GM23338 (cell line): ENCODE measurements at regions not wholly inside any gene's neighbourhood (a gene's known extent, or its start where the extent isn't known, plus 50 kb on each side); places are given as distances from the start of the nearest gene placed in this dataset.

Source experiments
- ATAC-seq: fragments of 200-7000 bp; cut with Tn5 transposase; 3 replicates; pipeline ENCODE4 v1.9.1; 2020
- DNase-seq: peaks from one replicate; pipeline ENCODE4 v3.0.0-alpha.2; 2015; ENCODE audit warnings: low spot score
- H2AFZ ChIP-seq: fragments of 200-600 bp; sonication (generic); 2 replicates; pipeline ENCODE4 v1.8.0; 2016; ENCODE audit warnings: antibody characterized with exemption, mild to moderate bottlenecking, moderate library complexity
- H3F3A ChIP-seq: fragments of 200-600 bp; sonication (generic); replicated peaks from 2 replicates; pipeline ENCODE4 v1.8.0; 2017; ENCODE audit warnings: antibody characterized with exemption, mixed run types, low read depth
- H3K27ac ChIP-seq: fragments of 200-600 bp; sonication (generic); 2 replicates; pipeline ENCODE4 v1.6.1; 2016; ENCODE audit warnings: low read depth
- H3K27me3 ChIP-seq: fragments of 200-600 bp; sonication (generic); 2 replicates; pipeline ENCODE4 v1.8.0; 2016; ENCODE audit warnings: mild to moderate bottlenecking, mixed run types, moderate library complexity; ENCODE audit not compliant: insufficient read depth
- H3K36me3 ChIP-seq: fragments of 200-600 bp; sonication (generic); 2 replicates; pipeline ENCODE4 v1.8.0; 2016; ENCODE audit warnings: mild to moderate bottlenecking; ENCODE audit not compliant: insufficient read depth
- H3K4me1 ChIP-seq: fragments of 200-600 bp; sonication (generic); 2 replicates; pipeline ENCODE4 v1.8.0; 2016; ENCODE audit warnings: mild to moderate bottlenecking, moderate library complexity; ENCODE audit not compliant: insufficient read depth
- H3K4me2 ChIP-seq: fragments of 200-600 bp; sonication (generic); 2 replicates; pipeline ENCODE4 v1.7.1; 2017; ENCODE audit warnings: mixed run types
- H3K4me3 ChIP-seq: fragments of 200-600 bp; sonication (generic); 2 replicates; pipeline ENCODE4 v1.6.1; 2016; ENCODE audit warnings: mixed run types
- H3K79me2 ChIP-seq: fragments of 200-600 bp; sonication (generic); replicated peaks from 2 replicates; pipeline ENCODE4 v1.8.0; 2017; ENCODE audit warnings: mild to moderate bottlenecking; ENCODE audit not compliant: insufficient read depth
- H3K9me2 ChIP-seq: fragments of 200-600 bp; sonication (generic); 2 replicates; pipeline ENCODE4 v1.8.0; 2017; ENCODE audit not compliant: insufficient read depth
- H4K20me1 ChIP-seq: fragments of 200-600 bp; sonication (generic); replicated peaks from 2 replicates; pipeline ENCODE4 v1.8.0; 2017; ENCODE audit warnings: mild to moderate bottlenecking; ENCODE audit not compliant: insufficient read depth
- H3K27ac Mint-ChIP-seq: 2 replicates; pipeline ENCODE4 v1.8.0; 2020; ENCODE audit warnings: inconsistent platforms, mild to moderate bottlenecking, moderate library complexity, mixed read lengths
- H3K27me3 Mint-ChIP-seq: 3 replicates; pipeline ENCODE4 v1.8.0; 2022; ENCODE audit warnings: low read depth, mild to moderate bottlenecking, moderate library complexity, mixed read lengths, inconsistent platforms; ENCODE audit not compliant: insufficient read depth, poor library complexity
- H3K36me3 Mint-ChIP-seq: 3 replicates; pipeline ENCODE4 v1.8.0; 2021; ENCODE audit warnings: low read depth, mild to moderate bottlenecking, inconsistent platforms, moderate library complexity, mixed read lengths
- H3K4me1 Mint-ChIP-seq: 3 replicates; pipeline ENCODE4 v1.8.0; 2020; ENCODE audit warnings: mild to moderate bottlenecking, inconsistent platforms, mixed read lengths
- H3K4me3 Mint-ChIP-seq: 3 replicates; pipeline ENCODE4 v1.8.0; 2021; ENCODE audit warnings: moderate library complexity, mild to moderate bottlenecking, inconsistent platforms, mixed read lengths
- H3K9me3 Mint-ChIP-seq: 3 replicates; pipeline ENCODE4 v1.8.0; 2020; ENCODE audit warnings: moderate library complexity, mild to moderate bottlenecking, inconsistent platforms, mixed read lengths
- CREB1 ChIP-seq: fragments of 250-450 bp; sonication (Bioruptor Pico); IDR thresholded peaks from 2 replicates; pipeline ENCODE4 v1.5.0; 2020; ENCODE audit warnings: low read depth, mild to moderate bottlenecking, moderate library complexity
- CTCF ChIP-seq, 2 experiments: fragments of 200-600 bp in 1 of 2; sonication (generic) in 1 of 2; conservative IDR thresholded peaks; 2 replicates each; pipeline versions ENCODE4 v1.5.1 to v1.6.1; 2016 to 2017; ENCODE audit warnings: antibody characterized with exemption in 2 of 2, low read depth in 2 of 2, mild to moderate bottlenecking in 2 of 2, moderate library complexity in 1 of 2
- ETS1 ChIP-seq: IDR thresholded peaks from 2 replicates; pipeline ENCODE4 v1.6.1; 2016; ENCODE audit warnings: antibody characterized with exemption
- EZH2 ChIP-seq: fragments of 200-600 bp; sonication (generic); IDR thresholded peaks from one replicate; pipeline ENCODE4 v1.8.0; 2017; ENCODE audit warnings: antibody characterized with exemption, mild to moderate bottlenecking, low read depth; ENCODE audit not compliant: unreplicated experiment
- EZH2phosphoT487 ChIP-seq: fragments of 200-600 bp; sonication (generic); IDR thresholded peaks from one replicate; pipeline ENCODE4 v1.8.1; 2018; ENCODE audit warnings: antibody characterized with exemption; ENCODE audit not compliant: unreplicated experiment
- JUNB ChIP-seq: IDR thresholded peaks from one replicate; pipeline ENCODE4 v1.6.1; 2016; ENCODE audit warnings: antibody characterized with exemption; ENCODE audit not compliant: unreplicated experiment
- NANOG ChIP-seq: IDR thresholded peaks from 2 replicates; pipeline ENCODE4 v1.6.1; 2016; ENCODE audit warnings: antibody characterized with exemption, borderline replicate concordance
- POLR2AphosphoS5 ChIP-seq: IDR thresholded peaks from 2 replicates; pipeline ENCODE4 v1.6.1; 2016; ENCODE audit warnings: antibody characterized with exemption, low read depth
- REST ChIP-seq: IDR thresholded peaks from one replicate; pipeline ENCODE4 v1.6.1; 2018; ENCODE audit warnings: antibody characterized with exemption; ENCODE audit not compliant: unreplicated experiment
- STAT1 ChIP-seq: IDR thresholded peaks from one replicate; pipeline ENCODE4 v1.6.1; 2016; ENCODE audit warnings: antibody characterized with exemption; ENCODE audit not compliant: unreplicated experiment
- ZNF114 ChIP-seq: fragments of 250-450 bp; sonication (Bioruptor Pico); IDR thresholded peaks from 2 replicates; pipeline ENCODE4 v1.5.0; 2020; ENCODE audit warnings: mild to moderate bottlenecking, moderate library complexity
- ZNF331 ChIP-seq: fragments of 250-450 bp; sonication (Bioruptor Pico); IDR thresholded peaks from 2 replicates; pipeline ENCODE4 v1.5.0; 2020; ENCODE audit warnings: low read depth, mild to moderate bottlenecking, moderate library complexity
- ZNF462 ChIP-seq: fragments of 250-450 bp; sonication (Bioruptor Pico); IDR thresholded peaks from 2 replicates; pipeline ENCODE4 v1.5.0; 2020; ENCODE audit warnings: mild to moderate bottlenecking, moderate library complexity

GRCh38 chr3:139267300-139268246 is 76.2 kb upstream of the MRPS22 start:
- no peak overlapping the region for H3K4me3 ChIP-seq
- no peaks in the 10 kb centered on the region for H3K4me1 Mint-ChIP-seq
- no peaks in the 10 kb centered on the region for H3K36me3 ChIP-seq
- H3K27me3 ChIP-seq: no peaks in the 10 kb centered on the region
- no peaks in the 10 kb centered on the region for H3F3A ChIP-seq
- H3K4me2 ChIP-seq: no peak overlapping the region
- no peak overlapping the region for H2AFZ ChIP-seq
- no peaks in the 10 kb centered on the region for H3K9me3 Mint-ChIP-seq
- no peak overlapping the region for H3K27ac ChIP-seq
- no peak overlapping the region for H3K27ac Mint-ChIP-seq
- no peak overlapping the region for H3K4me3 Mint-ChIP-seq
- peaks cover 6% of the 10 kb centered on the region; the same call in 1 of the 2 replicates for H3K9me2 ChIP-seq
- peaks cover 4% of the 10 kb centered on the region for H3K27me3 Mint-ChIP-seq
- no peaks in the 10 kb centered on the region for H4K20me1 ChIP-seq
- H3K79me2 ChIP-seq: no peaks in the 10 kb centered on the region
- TF ChIP-seq EZH2 (no peak), ZNF462 (no peak), CTCF (conservative IDR thresholded peaks at IDR 0.05; ENCODE audit: low read depth in 2 of 2) (no peak), CREB1 (no peak), REST (no peak), ZNF114 (no peak), JUNB (no peak), STAT1 (no peak), NANOG (no peak), EZH2phosphoT487 (no peak), ETS1 (no peak), POLR2AphosphoS5 (no peak), ZNF331 (CRISPR knock-in tag) (no peak)
- no peaks in the 10 kb centered on the region for H3K36me3 Mint-ChIP-seq
- DNase-seq (no peak), ATAC-seq (no peak)
- no peaks in the 10 kb centered on the region for H3K4me1 ChIP-seq
